ENCODE measurements at regions not wholly inside any gene's neighbourhood (a gene's known extent, or its start where the extent isn't known, plus 50 kb on each side); places are given as distances from the start of the nearest gene placed in this dataset.
"Not testable (repeated sequence)": the region's sequence is repeated elsewhere in the genome, so short reads cannot be mapped to it uniquely, and the experiment has no call there.

DNA sequence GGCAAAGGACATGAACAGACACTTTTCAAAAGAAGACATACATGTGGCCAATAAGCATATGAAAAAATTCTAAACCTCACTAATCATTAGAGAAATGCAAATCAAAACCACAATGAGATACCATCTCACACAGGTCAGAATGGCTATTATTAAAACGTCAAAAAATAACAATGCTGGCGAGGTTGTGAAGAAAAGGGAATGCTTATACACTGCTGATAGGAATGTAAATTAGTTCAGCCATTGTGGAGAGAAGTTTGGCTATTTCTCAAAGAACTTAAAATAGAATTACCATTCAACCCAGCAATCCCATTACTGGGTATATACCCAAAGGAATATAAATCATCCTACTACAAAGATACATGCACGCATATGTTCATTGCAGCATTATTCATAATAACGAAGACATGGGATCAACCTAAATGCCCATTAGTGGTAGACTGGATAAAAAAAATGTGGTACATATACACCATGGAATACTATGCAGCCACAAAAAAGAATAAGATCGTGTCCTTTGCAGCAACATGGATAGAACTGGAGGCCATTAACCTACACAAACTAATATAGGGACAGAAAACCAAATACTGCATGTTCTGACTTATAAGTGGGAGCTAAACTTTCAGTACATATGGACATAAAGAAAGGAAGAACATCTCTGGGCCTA lies 101.7 kb downstream of the KLF5 start:
- not testable (repeated sequence) for DNase-seq (ENCODE audit: low spot score)

- no peak for DNase-seq (ENCODE audit: low spot score)
Observed at GRCh38 chr13:73158851-73159250, 100.0 kb downstream of the KLF5 start.

DNA sequence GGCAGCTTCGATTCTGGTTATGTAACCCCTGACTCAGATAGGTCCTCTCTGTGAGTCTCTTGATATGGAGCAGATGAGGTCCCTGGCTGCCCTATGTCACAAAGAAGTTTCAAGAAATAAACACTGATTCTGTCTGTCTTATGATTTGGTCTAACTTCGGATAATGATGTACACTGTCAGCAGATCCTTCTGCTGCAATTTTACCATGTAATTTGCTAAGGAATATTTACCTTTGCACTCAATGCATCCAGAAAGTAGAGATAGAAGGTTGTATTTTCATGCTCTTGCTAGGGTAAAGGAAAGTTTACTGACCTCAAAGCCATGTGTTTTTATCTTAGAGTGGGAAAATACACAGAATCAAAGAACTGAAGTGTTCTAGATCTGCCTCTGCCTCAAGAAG lies 98.2 kb downstream of the KLF5 start:
- DNase-seq (ENCODE audit: low spot score) = no peak

- no peak for DNase-seq (ENCODE audit: low spot score)
Observed at GRCh38 chr13:73146707-73147106, 87.9 kb downstream of the KLF5 start.

GRCh38 chr13:73142071-73142470 lies 83.3 kb downstream of the KLF5 start:
- DNase-seq (ENCODE audit: low spot score) = no peak

DNA sequence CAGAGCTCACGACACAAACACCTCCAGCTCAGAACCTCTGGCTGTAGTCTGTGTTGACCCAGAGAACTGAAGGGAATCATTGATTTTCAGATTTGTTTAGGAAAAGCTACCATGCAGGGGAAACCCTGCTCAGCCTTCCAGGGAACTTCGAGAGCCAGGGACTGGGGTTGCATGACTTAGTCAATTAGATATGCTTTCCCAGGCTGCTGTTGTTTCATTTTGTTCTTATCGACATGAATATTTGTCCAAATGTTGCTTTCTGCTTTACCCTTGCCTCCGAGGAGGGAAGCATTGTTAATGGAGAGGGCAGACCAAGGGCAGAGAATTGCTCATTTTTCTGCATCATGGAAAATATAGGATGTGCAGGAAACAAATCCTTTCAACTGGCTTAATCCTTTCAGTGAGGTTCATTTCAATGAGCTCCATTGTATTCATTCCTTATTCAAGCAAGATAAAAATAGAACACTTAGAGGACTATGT lies 82.5 kb downstream of the KLF5 start:
- DNase-seq (ENCODE audit: low spot score) = no peak

DNA sequence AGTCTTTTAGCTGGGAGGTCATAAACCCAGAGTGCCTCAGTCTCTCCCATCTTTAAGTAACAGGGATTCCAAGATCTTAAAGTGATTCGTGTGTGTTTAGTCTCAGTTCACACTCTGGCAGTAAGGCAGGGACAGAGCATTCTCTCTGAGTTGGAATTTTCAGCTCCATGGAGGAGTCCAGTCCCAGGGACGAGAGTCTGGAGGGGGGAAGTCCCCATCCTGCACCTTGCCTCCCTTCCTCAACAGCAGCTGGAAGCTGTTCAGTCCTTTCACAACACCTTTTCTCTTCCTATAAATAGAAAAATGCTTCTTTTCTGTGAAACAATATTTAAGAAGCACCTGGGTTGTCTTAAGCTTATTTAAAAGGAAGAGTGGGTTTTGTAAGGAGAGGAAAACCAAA lies 82.0 kb downstream of the KLF5 start:
- DNase-seq (ENCODE audit: low spot score) = no peak

DNA sequence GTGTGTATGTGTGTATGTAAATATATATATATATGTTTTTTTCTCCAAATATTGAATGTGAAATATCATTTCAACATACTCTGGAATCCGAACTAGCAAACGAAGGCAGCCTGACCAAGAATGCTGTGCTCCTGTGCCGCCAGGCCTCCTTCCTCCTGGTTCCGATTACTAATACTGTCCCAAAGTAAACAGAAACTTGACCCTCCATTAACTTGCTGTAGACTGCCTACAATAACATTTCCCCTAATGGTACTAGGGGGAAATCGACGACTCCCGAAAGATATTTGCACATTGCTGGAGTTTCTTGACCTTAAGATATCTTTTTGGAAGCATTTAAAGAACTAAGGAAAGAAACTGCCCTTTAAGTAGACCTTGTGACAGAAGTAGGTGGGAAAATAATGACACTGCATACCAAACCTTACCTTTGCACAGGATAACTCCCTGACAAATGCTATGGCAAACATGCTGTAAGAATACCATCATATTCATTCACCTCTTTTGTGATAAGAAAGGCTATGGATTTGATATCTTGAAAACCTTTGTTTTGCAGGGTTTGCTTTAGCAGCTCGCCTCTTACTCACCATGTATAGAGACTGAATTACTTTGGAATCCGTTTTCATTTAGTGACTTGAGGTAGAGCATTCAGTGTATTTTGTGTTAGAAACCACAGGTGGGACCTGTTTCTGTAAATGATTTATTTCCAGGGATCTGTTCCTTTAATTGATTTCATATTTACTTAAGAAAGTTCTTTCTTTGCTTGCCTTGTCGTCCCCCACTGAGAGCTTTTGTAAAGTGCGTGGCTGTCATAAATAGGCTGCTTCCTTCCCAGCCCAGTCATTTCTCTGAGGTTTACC lies 80.1 kb downstream of the KLF5 start:
- DNase-seq (ENCODE audit: low spot score) = peak; percentile 67

DNA sequence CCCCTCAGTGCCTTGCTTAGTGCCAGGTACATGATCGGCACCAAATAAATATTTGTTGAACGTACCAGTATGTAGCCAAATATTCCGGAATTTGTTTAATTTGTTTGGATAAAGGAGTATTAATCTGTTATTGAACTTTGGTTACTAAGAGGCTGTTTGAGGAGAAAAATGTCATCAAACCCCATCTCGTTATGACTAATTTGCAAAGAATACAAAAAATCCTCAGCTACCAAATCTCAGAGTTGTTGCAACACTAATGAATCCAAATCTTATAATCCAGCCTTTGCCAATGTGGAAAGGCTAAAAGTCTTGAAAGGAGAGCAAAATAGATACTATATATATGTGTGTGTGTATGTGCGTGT lies 79.5 kb downstream of the KLF5 start:
- DNase-seq (ENCODE audit: low spot score) = peak; percentile 39

- no peak for DNase-seq (ENCODE audit: low spot score)
Observed at GRCh38 chr13:73136776-73137175, 78.0 kb downstream of the KLF5 start.

DNA sequence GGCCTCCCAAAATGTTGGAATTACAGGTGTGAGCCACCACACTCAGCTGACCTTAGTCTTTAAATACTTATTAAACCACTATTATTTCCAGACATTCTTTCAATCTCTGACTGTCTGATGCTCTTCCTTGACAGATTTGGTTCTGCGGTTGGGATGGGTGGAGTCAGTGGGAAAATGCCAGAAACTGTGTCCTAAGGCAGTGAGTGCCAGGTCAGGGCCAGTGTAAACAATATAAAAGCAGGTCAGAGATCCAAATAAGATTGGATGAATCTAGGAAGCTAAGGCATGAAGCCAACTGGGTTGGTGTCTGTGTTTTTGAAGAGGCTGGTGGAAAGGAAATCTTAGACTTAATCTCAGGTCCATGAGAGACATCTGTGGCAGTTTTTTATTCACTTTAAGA lies 74.7 kb downstream of the KLF5 start:
- DNase-seq (ENCODE audit: low spot score) = no peak

- DNase-seq (ENCODE audit: low spot score) = no peak
Observed at GRCh38 chr13:73131247-73131646, 72.4 kb downstream of the KLF5 start.

DNA sequence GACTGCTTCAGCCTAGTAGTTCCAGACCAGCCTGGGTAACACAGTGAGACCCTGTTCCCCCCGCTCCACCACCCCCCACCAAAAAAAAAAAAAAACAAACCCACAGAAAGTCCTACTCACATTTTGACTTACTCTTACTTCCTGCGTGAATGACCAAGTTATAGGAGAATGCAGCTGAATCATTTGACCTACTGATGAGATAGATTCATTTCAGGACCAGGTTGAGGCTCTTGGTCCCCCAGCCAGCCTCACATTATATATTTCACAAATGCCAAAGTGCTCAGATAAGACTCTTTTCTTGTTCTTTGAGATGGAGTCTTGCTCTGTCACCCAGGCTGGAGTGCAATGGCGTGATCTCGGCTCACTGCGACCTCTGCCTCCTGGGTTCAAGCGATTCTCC lies 70.2 kb downstream of the KLF5 start:
- no peak for DNase-seq (ENCODE audit: low spot score)

All from AG08396 (cell line).